ENCODE measurements at regions not wholly inside any gene's neighbourhood (a gene's known extent, or its start where the extent isn't known, plus 50 kb on each side); places are given as distances from the start of the nearest gene placed in this dataset.
A peak's percentile ranks its signal among the peaks of the same experiment; 100 is the strongest.

GRCh38 chr7:65809259-65809981 lies 63.5 kb upstream of the VKORC1L1 start:
- H2AFZ ChIP-seq (ENCODE audit: insufficient read depth, low read depth, low read length, poor library complexity, severe bottlenecking): no peak overlapping the region

GRCh38 chr7:65809982-65810288 lies 62.9 kb upstream of the VKORC1L1 start:
- no peaks in the 10 kb centered on the region for H3K9me3 Mint-ChIP-seq (ENCODE audit: insufficient read depth)
- peaks cover 0 to 9% of the 10 kb centered on the region in 2 donors for H3K4me1 ChIP-seq (ENCODE audit: control insufficient read depth in 2 of 2, insufficient read depth in 2 of 2, low read length in 2 of 2)
- no peak overlapping the region for H2AFZ ChIP-seq (ENCODE audit: insufficient read depth, low read depth, low read length, poor library complexity, severe bottlenecking)
- H3K4me1 Mint-ChIP-seq: peaks cover 9% of the 10 kb centered on the region
- no peak overlapping the region for H3K27ac ChIP-seq (ENCODE audit: low read length in 2 of 2)
- 67% methylated on average over 3 of the region's 3 CpGs for WGBS (ENCODE audit: insufficient coverage)
- H3K36me3 ChIP-seq (replicated peaks in 1 of 2; ENCODE audit: control extremely low read depth in 1 of 2, control insufficient read depth in 1 of 2, extremely low read depth in 1 of 2, insufficient read depth in 2 of 2, low read length in 1 of 2): no peaks in the 10 kb centered on the region
- no peaks in the 10 kb centered on the region for H3K79me2 ChIP-seq (ENCODE audit: control insufficient read depth, insufficient read depth, low read length)
- intact Hi-C loops (cut with micrococcal nuclease): no loop called here
- ChIA-PET CTCF (no interaction called here), POLR2A (interaction anchor here (0.6 kb wide), 1 partner anchor 91 kb away, joined by 3 read pairs; no protein-coding TSS in a partner anchor)
- no peak overlapping the region for H3K4me2 ChIP-seq (replicated peaks; ENCODE audit: low read depth, low read length, poor library complexity, severe bottlenecking)
- H3K27me3 ChIP-seq (replicated peaks in 1 of 4; ENCODE audit: control extremely low read depth in 1 of 4, control insufficient read depth in 3 of 4, insufficient read depth in 4 of 4, low read length in 3 of 4): no peaks in the 10 kb centered on the region
- TF ChIP-seq CTCF (IDR thresholded peaks at IDR 0.05) (no peak), EZH2 (IDR thresholded peaks at IDR 0.05; ENCODE audit: borderline replicate concordance, insufficient read depth, low read depth, low read length, poor library complexity, severe bottlenecking) (no peak)
- no peak overlapping the region for H3K4me3 Mint-ChIP-seq
- ATAC-seq (ENCODE audit: low read depth) (no peak), DNase-seq (no peak)
- no peaks in the 10 kb centered on the region for H4K20me1 ChIP-seq (ENCODE audit: control insufficient read depth, insufficient read depth, low read length, poor library complexity, severe bottlenecking)
- no peak overlapping the region for H3K27ac Mint-ChIP-seq
- no peak overlapping the region for H3K4me3 ChIP-seq (ENCODE audit: control extremely low read depth in 1 of 5, extremely low read depth in 1 of 5, insufficient read depth in 1 of 5, low read depth in 2 of 5, low read length in 4 of 5)
- no peaks in the 10 kb centered on the region for H3K9me3 ChIP-seq (ENCODE audit: control extremely low read depth in 1 of 3, control insufficient read depth in 2 of 3, insufficient read depth in 1 of 3, low read length in 2 of 3)
- no peaks in the 10 kb centered on the region for H3K27me3 Mint-ChIP-seq
- H3K9ac ChIP-seq (ENCODE audit: low read length): no peak overlapping the region

More at GRCh38 chr7:65809259-65809981, 63.5 kb upstream of the VKORC1L1 start:
- DNase-seq (peak; percentile 8), ATAC-seq (ENCODE audit: low read depth) (peak; percentile 64)
- Histone ChIP-seq H3K79me2 (ENCODE audit: control insufficient read depth, insufficient read depth, low read length) (no peaks in the 10 kb centered on the region), H3K9ac (ENCODE audit: low read length) (no peak overlapping the region), H3K4me1 (ENCODE audit: control insufficient read depth in 2 of 2, insufficient read depth in 2 of 2, low read length in 2 of 2) (peaks cover 0 to 9% of the 10 kb centered on the region in 2 donors), H3K9me3 (ENCODE audit: control extremely low read depth in 1 of 3, control insufficient read depth in 2 of 3, insufficient read depth in 1 of 3, low read length in 2 of 3) (no peaks in the 10 kb centered on the region), H3K36me3 (replicated peaks in 1 of 2; ENCODE audit: control extremely low read depth in 1 of 2, control insufficient read depth in 1 of 2, extremely low read depth in 1 of 2, insufficient read depth in 2 of 2, low read length in 1 of 2) (no peaks in the 10 kb centered on the region), H4K20me1 (ENCODE audit: control insufficient read depth, insufficient read depth, low read length, poor library complexity, severe bottlenecking) (no peaks in the 10 kb centered on the region), H3K27me3 (replicated peaks in 1 of 4; ENCODE audit: control extremely low read depth in 1 of 4, control insufficient read depth in 3 of 4, insufficient read depth in 4 of 4, low read length in 3 of 4) (no peaks in the 10 kb centered on the region), H3K4me2 (replicated peaks; ENCODE audit: low read depth, low read length, poor library complexity, severe bottlenecking) (no peak overlapping the region), H3K27ac (ENCODE audit: low read length in 2 of 2) (no peak overlapping the region), H3K4me3 (ENCODE audit: control extremely low read depth in 1 of 5, extremely low read depth in 1 of 5, insufficient read depth in 1 of 5, low read depth in 2 of 5, low read length in 4 of 5) (no peak overlapping the region)
- peaks cover 9% of the 10 kb centered on the region for H3K4me1 Mint-ChIP-seq
- intact Hi-C loops (cut with micrococcal nuclease): no loop called here
- H3K27ac Mint-ChIP-seq: no peak overlapping the region
- no peaks in the 10 kb centered on the region for H3K27me3 Mint-ChIP-seq
- CTCF ChIA-PET: no interaction called here
- H3K4me3 Mint-ChIP-seq: no peak overlapping the region
- no peaks in the 10 kb centered on the region for H3K9me3 Mint-ChIP-seq (ENCODE audit: insufficient read depth)
- POLR2A ChIA-PET: no interaction called here
- WGBS (ENCODE audit: insufficient coverage): 39% methylated on average over 3 of the region's 6 CpGs
- TF ChIP-seq EZH2 (IDR thresholded peaks at IDR 0.05; ENCODE audit: borderline replicate concordance, insufficient read depth, low read depth, low read length, poor library complexity, severe bottlenecking): no peak
- TF ChIP-seq CTCF (IDR thresholded peaks at IDR 0.05): no peak

All from B cell (primary cell).